Cardiac fibroblast (primary cell): ENCODE measurements at regions not wholly inside any gene's neighbourhood (a gene's known extent, or its start where the extent isn't known, plus 50 kb on each side); places are given as distances from the start of the nearest gene placed in this dataset.

ENCODE experiments used
- DNase-seq, 2 donors: peaks; one replicate each; pipeline versions ENCODE4 v3.0.0 to v3.0.0-alpha.2; 2010; ENCODE audit warnings: low read depth in 2 of 2
- H3K4me3 ChIP-seq, 2 donors: replicated peaks in 1 of 2; 1 replicate in 1 of 2; 2 replicates in 1 of 2; pipeline ENCODE4 v1.5.1; 2011; ENCODE audit warnings: low read depth in 2 of 2, low read length in 2 of 2, mild to moderate bottlenecking in 2 of 2, moderate library complexity in 1 of 2
- TF ChIP-seq, protein P1 (sequence below): IDR thresholded peaks from one replicate; pipeline ENCODE4 v1.5.1; 2011; ENCODE audit warnings: low read depth, mild to moderate bottlenecking, low read length, inconsistent platforms

GRCh38 chr2:120599072-120599471 lies 136.6 kb upstream of the GLI2 start:
- DNase-seq: no peak
- TF ChIP-seq, protein P1, sequence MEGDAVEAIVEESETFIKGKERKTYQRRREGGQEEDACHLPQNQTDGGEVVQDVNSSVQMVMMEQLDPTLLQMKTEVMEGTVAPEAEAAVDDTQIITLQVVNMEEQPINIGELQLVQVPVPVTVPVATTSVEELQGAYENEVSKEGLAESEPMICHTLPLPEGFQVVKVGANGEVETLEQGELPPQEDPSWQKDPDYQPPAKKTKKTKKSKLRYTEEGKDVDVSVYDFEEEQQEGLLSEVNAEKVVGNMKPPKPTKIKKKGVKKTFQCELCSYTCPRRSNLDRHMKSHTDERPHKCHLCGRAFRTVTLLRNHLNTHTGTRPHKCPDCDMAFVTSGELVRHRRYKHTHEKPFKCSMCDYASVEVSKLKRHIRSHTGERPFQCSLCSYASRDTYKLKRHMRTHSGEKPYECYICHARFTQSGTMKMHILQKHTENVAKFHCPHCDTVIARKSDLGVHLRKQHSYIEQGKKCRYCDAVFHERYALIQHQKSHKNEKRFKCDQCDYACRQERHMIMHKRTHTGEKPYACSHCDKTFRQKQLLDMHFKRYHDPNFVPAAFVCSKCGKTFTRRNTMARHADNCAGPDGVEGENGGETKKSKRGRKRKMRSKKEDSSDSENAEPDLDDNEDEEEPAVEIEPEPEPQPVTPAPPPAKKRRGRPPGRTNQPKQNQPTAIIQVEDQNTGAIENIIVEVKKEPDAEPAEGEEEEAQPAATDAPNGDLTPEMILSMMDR: no peak
- no peak overlapping the region for H3K4me3 ChIP-seq

GRCh38 chr2:120599656-120600055 lies 136.0 kb upstream of the GLI2 start:
- DNase-seq: no peak
- H3K4me3 ChIP-seq: no peak overlapping the region
- TF ChIP-seq, protein P1: no peak

DNA sequence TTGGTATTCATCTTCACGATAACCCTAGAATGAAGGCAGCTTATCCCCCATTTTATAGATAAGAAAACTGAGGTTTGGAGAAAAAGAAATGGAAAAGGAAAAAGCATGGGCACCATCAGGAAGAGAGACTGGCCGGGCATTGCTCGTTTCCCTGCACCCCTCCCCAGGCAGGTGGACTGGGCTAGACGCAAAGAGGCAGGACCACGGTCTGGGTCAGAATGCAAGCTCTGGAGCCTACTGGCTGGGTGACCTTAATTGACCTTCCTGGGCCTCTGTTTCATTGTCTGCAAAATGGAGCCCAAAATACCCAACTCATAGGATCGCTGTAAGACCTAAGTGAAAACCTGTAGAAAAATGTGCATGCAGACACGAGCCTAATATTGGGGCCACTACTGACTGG lies 135.3 kb upstream of the GLI2 start:
- DNase-seq: no peak
- H3K4me3 ChIP-seq: no peak overlapping the region
- TF ChIP-seq, protein P1: no peak

GRCh38 chr2:120600786-120601185 lies 134.9 kb upstream of the GLI2 start:
- H3K4me3 ChIP-seq: no peak overlapping the region
- no peak for DNase-seq
- TF ChIP-seq, protein P1: no peak

DNA sequence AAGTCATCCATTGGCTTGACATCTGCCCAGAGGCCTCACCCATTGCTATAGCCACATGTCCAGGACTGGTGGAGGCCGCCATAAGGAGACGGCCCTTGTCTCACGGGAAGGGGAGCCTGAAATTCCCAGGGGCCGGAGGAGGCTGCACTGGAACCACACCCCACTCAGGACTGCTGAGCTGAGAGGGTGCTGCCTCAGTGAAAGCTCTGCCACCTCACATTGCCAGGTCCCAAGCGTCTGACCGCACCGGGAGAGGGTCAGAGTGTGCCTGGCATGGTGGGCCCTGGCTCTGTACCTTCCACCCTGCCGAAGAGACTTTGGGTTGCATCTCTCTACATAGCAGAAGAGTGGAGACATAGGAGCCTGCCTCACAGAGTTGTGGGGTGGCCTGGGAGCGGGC lies 134.1 kb upstream of the GLI2 start:
- DNase-seq: no peak
- TF ChIP-seq, protein P1: no peak
- H3K4me3 ChIP-seq: no peak overlapping the region

- TF ChIP-seq, protein P1: no peak
- no peak overlapping the region for H3K4me3 ChIP-seq
- DNase-seq: peak; percentile 36 to 43
Measured at GRCh38 chr2:120602251-120602650, 133.4 kb upstream of the GLI2 start.

DNA sequence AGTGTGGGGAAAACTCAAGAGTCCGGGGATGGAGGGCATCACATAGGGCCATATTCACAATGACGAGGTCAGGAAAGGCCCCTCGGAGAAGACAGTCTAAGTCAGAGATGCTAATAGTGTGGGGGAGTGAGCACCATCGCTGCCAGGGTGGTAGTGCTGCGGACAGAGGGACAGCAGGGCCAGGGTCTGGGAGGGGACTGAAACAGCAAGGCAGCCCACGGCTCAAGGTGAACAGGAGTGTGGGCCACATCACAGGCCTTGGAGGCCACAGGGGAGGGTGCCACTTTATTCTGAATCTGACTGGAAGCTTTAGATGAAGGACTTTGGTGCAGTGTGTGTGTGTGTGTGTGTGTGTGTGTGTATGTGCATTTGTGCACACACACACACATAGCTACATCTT lies 130.9 kb upstream of the GLI2 start:
- DNase-seq: no peak
- no peak overlapping the region for H3K4me3 ChIP-seq
- TF ChIP-seq, protein P1: no peak
